K562 (cell line): ENCODE measurements at regions not wholly inside any gene's neighbourhood (a gene's known extent, or its start where the extent isn't known, plus 50 kb on each side); places are given as distances from the start of the nearest gene placed in this dataset.

Source experiments
- EZH2 ChIP-seq: IDR thresholded peaks from 2 replicates; pipeline ENCODE4 v1.6.1; 2012; ENCODE audit warnings: low read depth, mild to moderate bottlenecking, inconsistent platforms, low read length, borderline replicate concordance
- POLR2AphosphoS5 ChIP-seq: IDR thresholded peaks from 2 replicates; pipeline ENCODE4 v1.6.1; 2011; ENCODE audit warnings: mild to moderate bottlenecking, low read depth, low read length, moderate library complexity; ENCODE audit not compliant: control insufficient read depth, insufficient read depth

- TF ChIP-seq EZH2 (no peak), POLR2AphosphoS5 (no peak)
Measured at GRCh38 chr12:58184212-58184611, 242.8 kb downstream of the ATP23 start.
